GM13976 (cell line): ENCODE measurements at regions not wholly inside any gene's neighbourhood (a gene's known extent, or its start where the extent isn't known, plus 50 kb on each side); places are given as distances from the start of the nearest gene placed in this dataset.

Experiments
- DNase-seq: peaks from one replicate; pipeline ENCODE4 v3.0.0; 2012; ENCODE audit warnings: low spot score
- in situ Hi-C: fragments of 300-500 bp; cut with MboI; formaldehyde crosslinking; loops from one replicate; pipeline ENCODE4 v1.12.0; 2022; ENCODE audit warnings: low sequenced_read_pairs, mixed read lengths, inconsistent platforms; ENCODE audit not compliant: unreplicated experiment
- TF ChIP-seq, protein P1 (sequence below): IDR thresholded peaks from 2 replicates; pipeline ENCODE4 v1.5.1; 2012; ENCODE audit warnings: borderline replicate concordance, mild to moderate bottlenecking; ENCODE audit not compliant: insufficient read depth; ENCODE audit errors: extremely low read depth, missing control alignments, control extremely low read depth

GRCh38 chr9:523444-523843, 308.8 kb downstream of the DOCK8 start:
- TF ChIP-seq, protein P1, sequence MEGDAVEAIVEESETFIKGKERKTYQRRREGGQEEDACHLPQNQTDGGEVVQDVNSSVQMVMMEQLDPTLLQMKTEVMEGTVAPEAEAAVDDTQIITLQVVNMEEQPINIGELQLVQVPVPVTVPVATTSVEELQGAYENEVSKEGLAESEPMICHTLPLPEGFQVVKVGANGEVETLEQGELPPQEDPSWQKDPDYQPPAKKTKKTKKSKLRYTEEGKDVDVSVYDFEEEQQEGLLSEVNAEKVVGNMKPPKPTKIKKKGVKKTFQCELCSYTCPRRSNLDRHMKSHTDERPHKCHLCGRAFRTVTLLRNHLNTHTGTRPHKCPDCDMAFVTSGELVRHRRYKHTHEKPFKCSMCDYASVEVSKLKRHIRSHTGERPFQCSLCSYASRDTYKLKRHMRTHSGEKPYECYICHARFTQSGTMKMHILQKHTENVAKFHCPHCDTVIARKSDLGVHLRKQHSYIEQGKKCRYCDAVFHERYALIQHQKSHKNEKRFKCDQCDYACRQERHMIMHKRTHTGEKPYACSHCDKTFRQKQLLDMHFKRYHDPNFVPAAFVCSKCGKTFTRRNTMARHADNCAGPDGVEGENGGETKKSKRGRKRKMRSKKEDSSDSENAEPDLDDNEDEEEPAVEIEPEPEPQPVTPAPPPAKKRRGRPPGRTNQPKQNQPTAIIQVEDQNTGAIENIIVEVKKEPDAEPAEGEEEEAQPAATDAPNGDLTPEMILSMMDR = no peak
- no peak for DNase-seq
- in situ Hi-C loops = no loop called here

DNA sequence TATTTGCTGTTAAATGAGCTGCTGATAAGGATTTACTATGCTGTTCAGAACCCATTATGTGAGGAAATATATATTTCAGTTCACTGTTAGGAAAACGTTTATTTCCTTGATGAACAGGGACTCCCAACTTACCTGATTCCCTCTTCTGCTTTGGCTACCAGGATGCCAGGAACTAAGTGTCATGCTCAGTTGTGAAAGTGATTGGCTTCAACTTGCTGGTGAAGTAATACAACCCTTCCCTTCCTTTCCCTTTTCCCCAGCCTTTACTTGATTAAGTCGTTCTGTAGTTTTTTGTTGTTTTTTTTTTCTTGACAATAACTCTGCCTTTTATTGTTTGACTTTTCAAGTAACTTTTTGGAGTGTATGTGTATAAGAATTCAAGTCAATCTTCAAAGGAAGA, 309.3 kb downstream of the DOCK8 start:
- in situ Hi-C loops = no loop called here

GRCh38 chr9:526904-527591, 312.4 kb downstream of the DOCK8 start:
- no peak for DNase-seq
- in situ Hi-C loops = no loop called here
- TF ChIP-seq, protein P1 = no peak

More for the DNA sequence above, 309.3 kb downstream of the DOCK8 start:
- DNase-seq = no peak
- TF ChIP-seq, protein P1 = no peak

- TF ChIP-seq, protein P1 = no peak
- no peak for DNase-seq
- in situ Hi-C loops = no loop called here
Measured at GRCh38 chr9:529731-530130, 311.8 kb upstream of the DMRT1 start.

DNA sequence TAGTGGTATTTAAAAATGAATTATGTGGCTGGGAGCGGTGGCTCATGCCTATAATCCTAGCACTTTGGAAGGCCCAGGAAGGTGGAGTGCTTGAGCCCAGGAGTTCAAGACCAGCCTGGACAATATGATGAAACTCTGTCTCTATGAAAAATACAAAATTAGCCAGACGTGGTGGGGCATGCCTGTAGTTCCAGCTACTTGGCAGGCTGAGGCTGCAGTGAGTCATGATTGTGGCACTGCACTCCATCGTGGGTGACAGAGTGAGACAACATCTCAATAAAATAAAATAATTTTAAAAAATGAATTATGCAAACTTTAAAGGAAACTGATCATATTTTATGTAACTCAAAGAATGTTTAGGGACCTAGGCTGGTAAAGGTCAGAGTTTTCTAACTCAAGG, 310.8 kb upstream of the DMRT1 start:
- TF ChIP-seq, protein P1 = no peak
- in situ Hi-C loops = no loop called here
- DNase-seq = no peak

- DNase-seq = no peak
- in situ Hi-C loops = no loop called here
- TF ChIP-seq, protein P1 = no peak
Measured at GRCh38 chr9:532707-533106, 308.8 kb upstream of the DMRT1 start.
